SK-N-SH treated with all-trans-retinoic acid at 6 μM for 48 hours (cell line): ENCODE measurements at regions not wholly inside any gene's neighbourhood (a gene's known extent, or its start where the extent isn't known, plus 50 kb on each side); places are given as distances from the start of the nearest gene placed in this dataset.

Experiments used
- ATAC-seq: fragments of 200-7000 bp; cut with Tn5 transposase; 3 replicates; pipeline ENCODE4 v1.9.1; 2020; ENCODE audit warnings: mild to moderate bottlenecking, moderate library complexity
- BACH2 ChIP-seq: fragments of 250-450 bp; sonication (Bioruptor Pico); IDR thresholded peaks from 2 replicates; pipeline ENCODE4 v1.9.0; 2021; ENCODE audit warnings: mild to moderate bottlenecking, borderline replicate concordance
- CSDC2 ChIP-seq: fragments of 250-450 bp; sonication (Bioruptor Pico); IDR thresholded peaks from 2 replicates; pipeline ENCODE4 v1.5.0; 2020; ENCODE audit warnings: mild to moderate bottlenecking, moderate library complexity
- ESRRG ChIP-seq: fragments of 250-450 bp; sonication (Bioruptor Pico); IDR thresholded peaks from 2 replicates; pipeline ENCODE4 v1.6.1; 2021; ENCODE audit warnings: mild to moderate bottlenecking
- GLIS3 ChIP-seq: fragments of 250-450 bp; sonication (Bioruptor Pico); IDR thresholded peaks from 2 replicates; pipeline ENCODE4 v1.5.0; 2020; ENCODE audit warnings: mild to moderate bottlenecking, moderate library complexity
- ISL1 ChIP-seq: fragments of 250-450 bp; sonication (Bioruptor Pico); IDR thresholded peaks from 2 replicates; pipeline ENCODE4 v2.1.2; 2022; ENCODE audit warnings: mild to moderate bottlenecking, moderate library complexity
- OSR1 ChIP-seq: fragments of 250-450 bp; sonication (Bioruptor Pico); IDR thresholded peaks from 2 replicates; pipeline ENCODE4 v1.8.0; 2022; ENCODE audit warnings: moderate library complexity, mild to moderate bottlenecking, inconsistent platforms
- PPARA ChIP-seq: fragments of 250-450 bp; sonication (Bioruptor Pico); IDR thresholded peaks from 2 replicates; pipeline ENCODE4 v1.5.0; 2020; ENCODE audit warnings: mild to moderate bottlenecking, borderline replicate concordance
- RARB ChIP-seq: fragments of 250-450 bp; sonication (Bioruptor Pico); IDR thresholded peaks from 2 replicates; pipeline ENCODE4 v1.8.0; 2021; ENCODE audit warnings: mild to moderate bottlenecking, moderate library complexity
- SNAI2 ChIP-seq: fragments of 250-450 bp; sonication (Bioruptor Pico); IDR thresholded peaks from 2 replicates; pipeline ENCODE4 v1.5.0; 2020; ENCODE audit warnings: mild to moderate bottlenecking, moderate library complexity
- ZC3H10 ChIP-seq: fragments of 250-450 bp; sonication (Bioruptor Pico); IDR thresholded peaks from 2 replicates; pipeline ENCODE4 v1.5.1; 2021; ENCODE audit warnings: mild to moderate bottlenecking, moderate library complexity
- ZFP3 ChIP-seq: fragments of 250-450 bp; sonication (Bioruptor Pico); IDR thresholded peaks from 2 replicates; pipeline ENCODE4 v1.5.0; 2020; ENCODE audit warnings: mild to moderate bottlenecking, moderate library complexity
- ZFP30 ChIP-seq: fragments of 450-650 bp; formaldehyde crosslinking; IDR thresholded peaks from 2 replicates; pipeline ENCODE4 v1.5.0; 2022; ENCODE audit warnings: mild to moderate bottlenecking, moderate library complexity
- ZNF565 ChIP-seq: fragments of 450-650 bp; formaldehyde crosslinking; conservative IDR thresholded peaks from 2 replicates; pipeline ENCODE4 v1.5.0; 2020; ENCODE audit warnings: low read depth, mild to moderate bottlenecking, moderate library complexity
- ZNF8 ChIP-seq: fragments of 450-650 bp; formaldehyde crosslinking; IDR thresholded peaks from 2 replicates; pipeline ENCODE4 v1.5.0; 2020; ENCODE audit warnings: mild to moderate bottlenecking, moderate library complexity
- TF ChIP-seq, protein P1 (sequence below): fragments of 250-450 bp; sonication (Bioruptor Pico); IDR thresholded peaks from 2 replicates; pipeline ENCODE4 v1.5.0; 2020; ENCODE audit warnings: mild to moderate bottlenecking, moderate library complexity
- TF ChIP-seq, protein P2 (sequence below): fragments of 250-450 bp; sonication (Bioruptor Pico); IDR thresholded peaks from 2 replicates; pipeline ENCODE4 v1.8.0; 2020; ENCODE audit warnings: mild to moderate bottlenecking, moderate library complexity, borderline replicate concordance
- TF ChIP-seq, protein P3 (sequence below): fragments of 250-450 bp; sonication (Bioruptor Pico); IDR thresholded peaks from 2 replicates; pipeline ENCODE4 v1.5.1; 2021; ENCODE audit warnings: mild to moderate bottlenecking, moderate library complexity
- TF ChIP-seq, protein P4 (sequence below): fragments of 250-450 bp; sonication (Bioruptor Pico); IDR thresholded peaks from 2 replicates; pipeline ENCODE4 v1.8.0; 2021; ENCODE audit warnings: low read depth, mild to moderate bottlenecking, moderate library complexity, borderline replicate concordance

DNA sequence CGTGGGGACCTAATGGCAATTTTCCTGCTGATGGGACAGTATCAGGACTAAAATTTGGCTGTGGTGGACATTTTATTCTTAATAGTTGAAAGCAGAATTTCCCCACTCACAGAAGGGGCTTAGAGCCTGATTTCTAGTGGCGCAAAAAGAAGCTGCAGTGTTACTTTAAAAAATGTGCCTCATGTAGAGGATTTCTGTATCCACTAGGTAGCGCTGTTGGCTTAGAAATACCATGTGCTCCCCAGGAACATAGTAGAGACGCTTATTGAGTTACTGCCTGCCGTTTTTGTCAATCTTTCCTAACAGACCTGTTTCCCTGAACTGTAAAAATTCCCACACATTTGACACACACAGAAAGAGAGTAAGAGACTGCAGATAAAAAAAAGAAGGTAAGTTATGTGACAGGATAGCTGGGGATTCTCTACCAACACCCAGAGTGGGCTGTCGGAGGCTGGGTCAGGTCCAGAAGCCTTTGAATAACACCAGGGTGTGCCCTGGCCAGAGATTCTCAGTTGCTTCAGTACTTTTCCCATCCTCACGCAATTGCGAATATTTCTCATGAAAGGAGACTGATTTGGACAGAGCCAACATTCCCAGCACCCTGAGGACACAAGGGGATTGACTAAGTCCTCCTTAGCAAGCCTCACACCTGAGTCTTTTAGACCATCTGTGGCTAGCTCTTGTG, 88.4 kb downstream of the ZXDA start:
- TF ChIP-seq ZNF8 (CRISPR knock-in tag) (no peak), BACH2 (CRISPR knock-in tag) (no peak), ESRRG (CRISPR knock-in tag) (no peak), OSR1 (CRISPR knock-in tag) (no peak), ISL1 (no peak), PPARA (no peak)
- TF ChIP-seq, protein P1, sequence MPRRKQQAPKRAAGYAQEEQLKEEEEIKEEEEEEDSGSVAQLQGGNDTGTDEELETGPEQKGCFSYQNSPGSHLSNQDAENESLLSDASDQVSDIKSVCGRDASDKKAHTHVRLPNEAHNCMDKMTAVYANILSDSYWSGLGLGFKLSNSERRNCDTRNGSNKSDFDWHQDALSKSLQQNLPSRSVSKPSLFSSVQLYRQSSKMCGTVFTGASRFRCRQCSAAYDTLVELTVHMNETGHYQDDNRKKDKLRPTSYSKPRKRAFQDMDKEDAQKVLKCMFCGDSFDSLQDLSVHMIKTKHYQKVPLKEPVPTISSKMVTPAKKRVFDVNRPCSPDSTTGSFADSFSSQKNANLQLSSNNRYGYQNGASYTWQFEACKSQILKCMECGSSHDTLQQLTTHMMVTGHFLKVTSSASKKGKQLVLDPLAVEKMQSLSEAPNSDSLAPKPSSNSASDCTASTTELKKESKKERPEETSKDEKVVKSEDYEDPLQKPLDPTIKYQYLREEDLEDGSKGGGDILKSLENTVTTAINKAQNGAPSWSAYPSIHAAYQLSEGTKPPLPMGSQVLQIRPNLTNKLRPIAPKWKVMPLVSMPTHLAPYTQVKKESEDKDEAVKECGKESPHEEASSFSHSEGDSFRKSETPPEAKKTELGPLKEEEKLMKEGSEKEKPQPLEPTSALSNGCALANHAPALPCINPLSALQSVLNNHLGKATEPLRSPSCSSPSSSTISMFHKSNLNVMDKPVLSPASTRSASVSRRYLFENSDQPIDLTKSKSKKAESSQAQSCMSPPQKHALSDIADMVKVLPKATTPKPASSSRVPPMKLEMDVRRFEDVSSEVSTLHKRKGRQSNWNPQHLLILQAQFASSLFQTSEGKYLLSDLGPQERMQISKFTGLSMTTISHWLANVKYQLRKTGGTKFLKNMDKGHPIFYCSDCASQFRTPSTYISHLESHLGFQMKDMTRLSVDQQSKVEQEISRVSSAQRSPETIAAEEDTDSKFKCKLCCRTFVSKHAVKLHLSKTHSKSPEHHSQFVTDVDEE (CRISPR knock-in tag) = no peak
- TF ChIP-seq, all 23 proteins: peak for 0
- ATAC-seq = peak; percentile 96

DNA sequence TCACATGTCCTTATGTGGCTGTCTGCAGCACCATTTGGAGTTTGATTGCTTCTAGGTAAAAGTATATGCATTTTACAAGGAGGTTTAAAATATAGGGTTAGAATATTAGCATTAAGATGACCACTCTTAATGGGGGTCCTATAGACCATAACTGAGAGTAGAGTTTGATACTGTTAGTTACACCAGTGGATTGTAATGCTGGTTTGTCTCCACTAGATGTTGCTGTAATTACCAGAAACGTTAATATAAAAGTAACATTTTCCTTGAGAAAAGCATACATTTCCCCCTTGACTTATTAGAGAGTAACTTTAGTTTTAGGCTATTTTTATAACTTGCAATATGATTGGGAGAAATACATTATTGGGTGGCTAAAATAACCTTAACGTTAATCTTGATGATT, 93.0 kb downstream of the ZXDA start:
- TF ChIP-seq ZC3H10 (CRISPR knock-in tag) = no peak
- no peak for TF ChIP-seq CSDC2 (CRISPR knock-in tag)
- TF ChIP-seq ISL1 = no peak
- no peak for TF ChIP-seq ZNF8 (CRISPR knock-in tag)
- no peak for TF ChIP-seq ZNF565 (CRISPR knock-in tag)
- no peak for ATAC-seq

DNA sequence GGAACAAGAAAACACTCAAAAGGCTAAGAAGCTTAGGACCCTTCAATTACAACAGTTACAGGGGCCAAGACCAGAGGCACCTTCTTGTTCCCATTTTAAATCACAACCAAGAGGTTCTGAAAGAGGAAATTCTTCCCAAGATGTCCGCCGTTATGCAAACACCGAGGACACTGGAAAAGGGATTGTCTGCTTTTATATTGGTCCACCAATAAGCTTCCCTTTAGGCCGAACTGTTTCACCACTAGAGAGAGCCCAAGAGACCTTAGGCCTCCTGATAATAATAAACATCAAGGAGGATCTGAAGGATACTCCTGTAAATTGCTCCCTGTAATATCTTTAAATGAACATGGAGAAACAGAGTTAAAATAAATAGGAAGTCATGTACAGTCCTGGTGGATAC, 92.6 kb upstream of the NLRP2B start:
- ATAC-seq = peak; percentile 39; the same call in 1 of the 3 replicates
- no peak for TF ChIP-seq RARB
- no peak for TF ChIP-seq ZFP3 (CRISPR knock-in tag)
- TF ChIP-seq, protein P2, sequence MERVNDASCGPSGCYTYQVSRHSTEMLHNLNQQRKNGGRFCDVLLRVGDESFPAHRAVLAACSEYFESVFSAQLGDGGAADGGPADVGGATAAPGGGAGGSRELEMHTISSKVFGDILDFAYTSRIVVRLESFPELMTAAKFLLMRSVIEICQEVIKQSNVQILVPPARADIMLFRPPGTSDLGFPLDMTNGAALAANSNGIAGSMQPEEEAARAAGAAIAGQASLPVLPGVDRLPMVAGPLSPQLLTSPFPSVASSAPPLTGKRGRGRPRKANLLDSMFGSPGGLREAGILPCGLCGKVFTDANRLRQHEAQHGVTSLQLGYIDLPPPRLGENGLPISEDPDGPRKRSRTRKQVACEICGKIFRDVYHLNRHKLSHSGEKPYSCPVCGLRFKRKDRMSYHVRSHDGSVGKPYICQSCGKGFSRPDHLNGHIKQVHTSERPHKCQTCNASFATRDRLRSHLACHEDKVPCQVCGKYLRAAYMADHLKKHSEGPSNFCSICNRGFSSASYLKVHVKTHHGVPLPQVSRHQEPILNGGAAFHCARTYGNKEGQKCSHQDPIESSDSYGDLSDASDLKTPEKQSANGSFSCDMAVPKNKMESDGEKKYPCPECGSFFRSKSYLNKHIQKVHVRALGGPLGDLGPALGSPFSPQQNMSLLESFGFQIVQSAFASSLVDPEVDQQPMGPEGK (CRISPR knock-in tag) = no peak
- TF ChIP-seq, protein P3, sequence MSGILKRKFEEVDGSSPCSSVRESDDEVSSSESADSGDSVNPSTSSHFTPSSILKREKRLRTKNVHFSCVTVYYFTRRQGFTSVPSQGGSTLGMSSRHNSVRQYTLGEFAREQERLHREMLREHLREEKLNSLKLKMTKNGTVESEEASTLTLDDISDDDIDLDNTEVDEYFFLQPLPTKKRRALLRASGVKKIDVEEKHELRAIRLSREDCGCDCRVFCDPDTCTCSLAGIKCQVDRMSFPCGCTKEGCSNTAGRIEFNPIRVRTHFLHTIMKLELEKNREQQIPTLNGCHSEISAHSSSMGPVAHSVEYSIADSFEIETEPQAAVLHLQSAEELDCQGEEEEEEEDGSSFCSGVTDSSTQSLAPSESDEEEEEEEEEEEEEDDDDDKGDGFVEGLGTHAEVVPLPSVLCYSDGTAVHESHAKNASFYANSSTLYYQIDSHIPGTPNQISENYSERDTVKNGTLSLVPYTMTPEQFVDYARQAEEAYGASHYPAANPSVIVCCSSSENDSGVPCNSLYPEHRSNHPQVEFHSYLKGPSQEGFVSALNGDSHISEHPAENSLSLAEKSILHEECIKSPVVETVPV (CRISPR knock-in tag) = no peak
- TF ChIP-seq ISL1 = no peak
- TF ChIP-seq, protein P4, sequence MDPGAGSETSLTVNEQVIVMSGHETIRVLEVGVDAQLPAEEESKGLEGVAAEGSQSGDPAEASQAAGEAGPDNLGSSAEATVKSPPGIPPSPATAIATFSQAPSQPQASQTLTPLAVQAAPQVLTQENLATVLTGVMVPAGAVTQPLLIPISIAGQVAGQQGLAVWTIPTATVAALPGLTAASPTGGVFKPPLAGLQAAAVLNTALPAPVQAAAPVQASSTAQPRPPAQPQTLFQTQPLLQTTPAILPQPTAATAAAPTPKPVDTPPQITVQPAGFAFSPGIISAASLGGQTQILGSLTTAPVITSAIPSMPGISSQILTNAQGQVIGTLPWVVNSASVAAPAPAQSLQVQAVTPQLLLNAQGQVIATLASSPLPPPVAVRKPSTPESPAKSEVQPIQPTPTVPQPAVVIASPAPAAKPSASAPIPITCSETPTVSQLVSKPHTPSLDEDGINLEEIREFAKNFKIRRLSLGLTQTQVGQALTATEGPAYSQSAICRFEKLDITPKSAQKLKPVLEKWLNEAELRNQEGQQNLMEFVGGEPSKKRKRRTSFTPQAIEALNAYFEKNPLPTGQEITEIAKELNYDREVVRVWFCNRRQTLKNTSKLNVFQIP = no peak
- no peak for TF ChIP-seq CSDC2 (CRISPR knock-in tag)
- no peak for TF ChIP-seq ESRRG (CRISPR knock-in tag)
- no peak for TF ChIP-seq SNAI2 (CRISPR knock-in tag)
- TF ChIP-seq GLIS3 (CRISPR knock-in tag) = no peak
- TF ChIP-seq ZC3H10 (CRISPR knock-in tag) = no peak
- no peak for TF ChIP-seq ZFP30
- TF ChIP-seq, protein P1 (CRISPR knock-in tag) = no peak
- TF ChIP-seq, all 23 proteins: peak for 0
